DMS53 (cell line): ENCODE measurements at regions not wholly inside any gene's neighbourhood (a gene's known extent, or its start where the extent isn't known, plus 50 kb on each side); places are given as distances from the start of the nearest gene placed in this dataset.
"Not testable (repeated sequence)": the region's sequence is repeated elsewhere in the genome, so short reads cannot be mapped to it uniquely, and the experiment has no call there.

Experiments
- DNase-seq: peaks from one replicate; lab custom pipeline; 2025; lab: John Stamatoyannopoulos, UW

DNA sequence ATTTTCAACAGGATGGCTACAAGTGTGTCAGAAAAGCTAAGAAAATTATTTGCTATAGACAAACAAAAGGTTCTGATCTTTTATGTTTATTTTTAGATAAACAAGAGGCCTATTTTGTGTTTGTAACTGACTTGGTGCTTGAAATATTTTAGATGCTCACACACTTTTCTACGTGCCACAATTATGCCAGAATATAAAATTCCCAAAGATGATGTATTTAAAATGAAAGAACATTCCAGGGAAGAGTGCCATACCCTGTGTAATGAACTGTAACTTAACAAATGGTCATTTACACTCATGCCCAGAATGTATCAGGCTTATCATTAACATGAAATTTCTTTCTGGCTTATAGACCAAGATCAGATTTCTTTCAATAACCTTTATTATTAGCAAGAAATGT, 144.9 kb upstream of the MTPN start:
- no peak for DNase-seq

DNA sequence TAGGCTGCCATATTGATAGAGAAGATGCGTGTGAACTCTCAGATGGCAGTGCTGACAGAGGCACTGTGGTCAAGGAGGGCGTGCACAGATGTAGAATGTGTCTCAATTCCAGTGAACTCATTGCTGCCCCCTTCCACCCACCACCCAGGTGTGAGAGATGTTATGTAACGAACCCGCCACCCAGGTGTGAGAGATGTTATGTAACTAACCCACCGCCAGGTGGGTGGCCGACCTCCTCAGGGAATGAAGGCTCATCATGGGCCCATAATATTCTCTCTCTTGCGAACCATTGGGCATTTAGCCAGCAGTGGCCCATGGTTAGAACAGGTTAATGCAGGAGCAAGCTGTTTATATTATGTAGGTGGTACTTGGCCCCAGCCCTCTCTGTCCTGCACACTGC, 140.4 kb upstream of the MTPN start:
- DNase-seq = no peak

DNA sequence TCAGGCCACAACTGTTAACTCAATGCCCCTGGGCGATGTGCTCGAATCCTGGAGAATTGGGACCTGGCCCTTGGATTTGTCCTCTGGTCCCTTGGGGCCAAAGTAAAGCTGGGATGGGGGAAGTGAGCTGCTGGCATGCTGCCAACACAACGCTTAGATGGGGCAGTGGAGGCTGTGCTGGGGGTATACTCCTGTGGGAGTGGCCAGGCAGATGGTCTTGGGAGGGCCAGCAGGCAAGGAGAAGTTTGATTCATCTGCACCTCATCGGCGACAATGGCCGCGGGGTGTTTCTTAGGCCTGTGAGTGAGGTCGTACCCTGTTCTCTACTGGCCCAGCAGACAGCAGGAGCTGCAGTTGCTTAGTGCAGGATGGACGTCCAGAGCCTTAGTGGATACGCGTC, 139.0 kb upstream of the MTPN start:
- DNase-seq = no peak

DNA sequence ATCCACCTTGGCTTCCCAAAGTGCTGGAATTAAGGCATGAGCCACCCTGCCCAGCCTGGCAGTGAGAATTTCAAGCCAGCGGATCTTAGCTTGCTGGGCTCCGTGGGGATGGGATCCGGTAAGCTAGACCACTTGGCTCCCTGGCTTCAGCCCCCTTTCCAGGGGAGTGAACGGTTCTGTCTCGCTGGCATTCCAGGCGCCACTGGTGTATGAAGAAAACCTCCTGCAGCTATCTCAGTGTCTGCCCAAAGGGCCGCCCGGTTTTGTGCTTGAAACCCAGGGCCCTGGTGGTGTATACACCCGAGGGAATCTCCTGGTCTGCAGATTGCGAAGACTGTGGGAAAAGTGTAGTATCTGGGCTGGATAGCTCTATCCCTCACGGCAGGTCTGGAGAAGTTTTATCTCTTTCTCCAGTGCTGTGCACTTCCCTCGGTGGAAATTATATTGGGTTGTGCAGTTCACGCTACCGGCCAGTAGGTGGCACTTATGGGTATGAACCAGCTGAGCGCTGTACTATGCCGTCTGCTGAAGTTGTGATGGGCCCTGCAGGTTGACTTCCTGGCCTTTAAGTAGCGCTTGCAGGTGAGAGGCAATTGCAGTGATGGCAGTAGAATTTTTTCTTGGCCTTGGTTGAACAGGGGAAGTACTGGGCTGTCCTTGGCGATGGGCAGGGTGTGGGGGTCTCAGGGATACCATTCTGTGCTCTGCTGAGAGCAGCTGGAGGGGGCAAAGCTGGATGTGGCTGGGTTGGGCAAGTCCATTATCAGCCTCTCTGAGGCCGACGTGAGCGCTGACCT, 138.0 kb upstream of the MTPN start:
- peak; percentile 87 for DNase-seq

DNA sequence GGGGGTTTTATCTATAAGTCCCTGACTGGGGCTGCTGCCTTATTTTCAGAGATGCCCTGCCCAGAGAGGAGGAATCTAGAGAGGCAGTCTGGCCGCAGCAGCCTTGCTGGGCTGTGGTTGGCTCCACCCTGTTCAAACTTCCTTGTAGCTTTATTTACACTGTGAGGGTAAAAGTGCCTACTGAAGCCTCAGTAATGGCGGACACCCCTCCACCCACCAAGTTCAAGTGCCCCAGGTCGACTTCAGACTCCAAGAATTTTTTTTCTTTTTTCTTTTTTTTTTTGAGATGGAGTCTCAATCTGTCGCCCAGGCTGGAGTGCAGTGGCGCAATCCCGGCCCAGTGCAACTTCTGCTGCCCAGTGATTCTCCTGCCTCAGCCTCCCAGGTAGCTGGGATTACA, 137.3 kb upstream of the MTPN start:
- DNase-seq = peak; percentile 11

DNA sequence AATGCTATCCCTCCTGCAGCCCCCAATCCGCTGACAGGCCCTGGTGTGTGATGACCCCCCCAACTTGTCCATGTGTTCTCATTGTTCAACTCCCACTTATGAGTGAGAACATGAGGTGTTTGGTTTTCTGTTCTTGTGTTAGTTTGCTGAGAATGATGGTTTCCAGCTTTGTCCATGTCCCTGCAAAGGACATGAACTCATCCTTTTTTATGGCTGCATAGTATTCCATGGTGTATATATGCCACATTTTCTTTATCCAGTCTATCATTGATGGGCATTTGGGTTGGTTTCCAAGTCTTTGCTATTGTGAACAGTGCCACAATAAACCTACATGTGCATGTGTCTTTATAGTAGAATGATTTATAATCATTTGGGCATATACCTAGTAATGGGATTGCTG, 131.9 kb upstream of the MTPN start:
- not testable (repeated sequence) for DNase-seq

DNA sequence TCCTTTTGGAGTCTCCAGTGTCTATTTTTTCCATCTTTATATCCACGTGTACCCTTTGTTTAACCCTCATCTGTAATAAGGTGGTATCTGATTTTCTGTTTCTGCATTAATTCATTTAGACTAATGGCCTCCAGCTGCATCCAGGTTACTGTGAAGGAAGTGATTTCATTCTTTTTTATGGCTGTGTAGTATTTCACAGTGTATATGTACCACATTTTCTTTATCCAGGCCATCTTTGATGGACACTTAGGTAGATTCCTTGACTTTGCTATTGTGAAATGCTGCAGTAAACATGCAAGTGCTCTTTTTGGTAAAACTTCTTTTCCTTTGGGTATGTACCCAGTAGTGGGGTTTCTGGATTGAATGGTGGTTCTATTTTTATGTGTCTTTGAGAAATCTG, 128.0 kb upstream of the MTPN start:
- no peak for DNase-seq

DNA sequence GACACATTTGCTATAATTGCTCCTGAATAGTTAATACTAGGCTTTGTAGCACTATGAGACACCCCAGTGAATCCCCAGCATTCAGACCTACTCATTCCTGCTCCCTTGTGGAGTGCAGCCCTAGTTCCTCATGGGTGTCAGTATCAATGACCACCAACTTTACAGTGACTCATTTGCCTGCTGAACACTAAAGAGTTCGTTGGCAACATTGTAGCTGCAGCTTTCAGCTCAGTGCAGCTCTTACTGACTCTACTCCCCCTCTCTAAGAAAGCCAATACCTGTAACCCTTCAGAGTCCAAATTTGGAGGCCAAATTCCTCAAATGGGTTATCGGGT, 127.1 kb upstream of the MTPN start:
- DNase-seq = no peak

DNA sequence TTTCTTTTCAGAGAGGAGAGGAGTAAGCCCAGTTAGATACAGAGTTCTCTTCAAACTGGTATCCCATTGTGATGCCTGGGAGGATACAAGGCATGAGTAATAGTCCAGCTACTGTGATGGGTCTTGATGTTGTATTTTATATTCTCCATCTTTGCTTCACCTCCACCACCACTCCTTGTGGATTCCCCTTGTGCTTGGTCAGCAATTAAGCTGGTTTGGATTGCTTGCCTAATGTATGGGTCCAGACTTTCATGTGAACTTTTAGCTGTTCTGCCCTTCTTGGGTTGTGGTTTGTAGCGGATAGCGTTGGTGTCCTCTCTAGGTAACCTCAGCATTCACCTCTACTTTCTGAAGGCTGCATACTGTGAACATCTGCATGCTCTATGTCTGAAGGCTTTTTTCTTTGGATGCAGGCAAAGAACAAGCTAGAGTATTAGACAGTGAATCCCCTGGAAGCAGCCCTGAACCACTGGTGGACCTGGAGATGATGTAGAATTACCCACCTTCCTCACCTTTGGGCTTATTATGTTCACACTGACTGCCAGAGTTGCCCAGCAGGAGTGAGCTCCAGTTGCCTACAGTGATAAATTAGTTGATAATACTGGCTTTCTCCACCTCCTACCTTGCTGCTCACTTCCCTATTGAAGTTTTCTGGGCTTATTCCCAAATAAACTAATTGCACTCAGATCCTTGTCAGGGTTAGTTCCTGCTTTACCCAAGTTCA, 126.5 kb upstream of the MTPN start:
- DNase-seq = no peak

DNA sequence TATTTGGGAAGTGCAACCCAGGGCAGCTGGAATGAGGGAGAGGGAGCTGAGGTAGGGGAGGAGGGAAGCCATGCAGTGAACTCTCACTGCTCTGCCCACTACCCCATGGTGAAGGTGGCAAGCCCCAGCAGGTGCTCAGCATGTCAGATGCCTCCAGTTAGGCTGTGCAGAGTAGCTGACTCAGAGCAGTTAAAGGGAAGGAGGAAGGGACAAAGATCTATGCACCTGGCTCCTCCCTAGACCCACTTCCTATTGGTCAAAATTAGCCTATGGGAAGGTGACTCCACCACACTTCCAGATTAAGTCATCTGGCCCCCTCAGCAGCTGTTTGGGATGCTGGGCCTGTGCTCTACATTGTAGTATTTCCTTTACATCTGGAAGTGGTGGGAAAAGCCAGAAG, 125.7 kb upstream of the MTPN start:
- peak; percentile 53 for DNase-seq

DNA sequence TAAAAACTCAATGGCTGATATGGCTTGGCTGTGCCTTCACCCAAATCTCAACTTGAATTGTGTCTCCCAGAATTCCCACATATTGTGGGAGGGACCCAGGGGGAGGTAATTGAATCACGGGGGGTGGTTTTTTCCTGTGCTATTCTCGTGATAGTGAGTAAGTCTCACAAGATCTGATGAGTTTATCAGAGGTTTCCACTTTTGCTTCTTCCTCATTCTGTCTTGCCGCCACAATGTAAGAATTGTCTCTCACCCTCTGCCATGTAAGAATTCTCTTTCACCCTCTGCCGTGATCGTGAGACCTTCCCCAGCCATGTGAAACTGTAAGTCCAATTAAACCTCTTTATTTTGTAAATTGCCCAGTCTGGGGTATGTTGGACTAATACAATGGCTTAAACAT, 115.6 kb upstream of the MTPN start:
- DNase-seq = not testable (repeated sequence)

DNA sequence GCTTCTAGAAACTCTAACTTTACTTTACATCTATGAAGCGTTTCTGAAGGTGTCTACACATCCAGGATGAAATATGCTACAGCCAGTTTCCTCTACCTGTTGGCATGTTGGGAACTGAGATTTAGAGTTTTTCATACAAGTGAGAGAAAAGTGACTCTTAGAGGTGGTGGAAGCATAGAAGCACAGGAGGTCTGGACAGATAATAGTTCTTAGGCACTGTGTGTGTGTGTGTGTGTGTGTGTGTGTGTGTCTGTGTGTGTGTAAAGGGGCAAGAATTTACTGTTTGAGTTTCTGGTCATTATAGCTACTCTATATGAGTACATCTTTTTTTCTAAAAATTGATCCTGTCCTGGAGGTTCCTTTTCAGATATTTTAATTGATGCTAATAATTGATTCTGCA, 110.7 kb upstream of the MTPN start:
- no peak for DNase-seq

DNA sequence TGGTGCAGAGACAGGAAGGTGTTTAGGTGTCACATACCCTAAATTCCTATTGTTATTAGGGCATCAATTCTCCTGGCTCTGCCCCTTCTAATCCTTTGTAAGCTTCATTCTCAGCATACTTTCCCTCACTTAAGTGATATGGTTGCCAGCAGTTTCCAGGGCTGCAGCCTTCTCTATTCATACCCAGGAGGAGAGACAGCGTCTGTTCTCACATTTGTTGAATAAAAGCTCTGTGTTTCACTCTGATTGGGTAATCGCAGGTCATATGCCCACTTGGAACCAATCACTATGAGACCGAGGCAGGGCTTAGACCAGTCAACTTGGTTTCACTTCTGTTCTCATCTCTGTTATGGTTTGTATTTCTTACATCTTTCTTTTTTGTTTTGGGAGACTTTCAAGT, 109.6 kb upstream of the MTPN start:
- peak; percentile 94 for DNase-seq

DNA sequence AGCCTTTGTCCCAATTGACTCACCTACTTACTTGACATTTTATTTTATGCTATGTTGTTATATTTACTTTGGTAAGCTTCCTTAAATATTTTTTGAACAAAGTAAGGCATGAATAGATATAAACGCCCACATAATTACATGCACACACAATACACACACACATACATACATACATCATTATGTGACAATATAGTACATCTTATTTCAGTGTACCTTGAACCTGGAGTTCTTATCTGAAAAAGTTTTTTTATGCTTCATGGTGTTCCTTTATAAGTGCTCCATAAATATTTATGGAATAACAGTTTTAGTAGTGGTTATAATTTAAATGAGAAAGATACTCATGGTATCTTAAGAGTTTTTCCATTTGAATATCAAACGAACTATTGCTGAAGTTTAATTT, 102.8 kb upstream of the MTPN start:
- no peak for DNase-seq

DNA sequence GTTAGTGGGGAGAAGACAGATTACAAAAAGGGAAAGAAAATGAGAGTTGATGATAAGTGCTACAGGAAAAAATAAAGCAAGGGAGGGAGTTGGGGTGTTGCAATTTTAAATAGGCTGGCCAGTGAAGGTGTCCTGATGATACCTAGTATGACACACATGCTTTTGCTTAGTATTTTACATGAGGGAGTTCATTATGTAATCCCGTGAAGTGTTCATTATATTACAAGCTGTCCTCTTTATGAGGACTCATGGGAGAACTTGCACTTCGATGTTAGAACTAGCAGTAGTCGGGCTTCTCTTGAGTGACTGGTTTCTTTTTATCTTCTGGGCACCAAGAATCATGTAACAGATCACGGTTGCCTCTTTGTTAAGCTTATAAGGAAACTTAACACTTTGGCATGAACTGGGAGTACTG, 102.3 kb upstream of the MTPN start:
- no peak for DNase-seq

DNA sequence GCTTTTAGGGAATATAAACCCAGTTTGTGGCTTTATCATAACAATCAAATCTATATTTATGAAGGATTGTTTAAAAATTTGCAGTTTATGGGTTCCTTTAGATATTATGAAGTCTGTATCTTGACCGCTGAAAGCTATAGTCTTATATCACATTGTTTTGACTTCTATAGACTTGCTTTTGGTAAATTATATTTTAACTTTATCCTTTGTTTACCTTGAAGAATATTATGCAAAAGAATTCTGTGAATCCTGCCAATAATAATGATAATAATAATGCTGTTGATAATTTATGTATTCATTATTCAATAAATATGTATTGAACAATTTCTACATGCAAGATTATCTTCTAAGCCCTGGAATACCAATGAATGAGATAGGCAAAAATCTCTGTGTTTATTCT, 101.9 kb upstream of the MTPN start:
- no peak for DNase-seq

DNA sequence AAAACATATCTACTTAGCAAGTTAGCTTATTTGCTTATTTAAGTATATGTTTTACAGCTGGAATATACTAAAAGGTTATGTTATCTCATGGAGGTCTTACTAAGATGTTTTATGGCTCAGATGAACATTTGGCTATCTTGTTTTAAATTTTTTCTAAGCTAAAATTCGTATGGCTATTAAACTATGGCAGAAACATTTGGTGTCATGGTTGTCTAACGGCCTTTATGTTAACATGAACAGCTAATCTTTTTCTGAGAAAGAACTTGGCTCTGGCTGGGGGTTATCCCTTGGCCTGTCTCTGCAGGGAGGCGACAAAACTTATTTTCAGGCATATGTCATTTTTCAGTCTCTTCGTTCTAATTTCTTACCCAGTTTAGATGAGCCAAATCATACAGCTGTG, 101.5 kb upstream of the MTPN start:
- DNase-seq = no peak

DNA sequence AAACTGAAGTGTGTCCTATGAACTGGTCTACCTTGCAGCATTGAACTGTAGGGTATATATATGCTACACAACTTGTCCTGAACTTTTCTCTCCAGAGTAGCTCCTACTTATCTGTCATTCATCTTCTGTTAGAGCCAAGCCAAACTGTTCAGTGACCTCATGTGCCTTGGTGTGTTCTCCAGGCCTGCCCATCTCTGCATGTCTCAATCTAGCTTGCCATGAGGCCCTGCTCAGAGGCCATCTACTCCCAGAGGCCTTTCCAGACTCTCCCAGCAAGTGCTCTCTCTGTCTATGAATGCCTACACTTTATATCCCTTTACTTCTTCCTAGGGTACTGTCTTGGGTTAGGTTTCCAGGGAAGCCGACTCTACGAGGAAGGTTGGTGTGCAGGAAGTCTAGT, 99.8 kb upstream of the MTPN start:
- no peak for DNase-seq

DNA sequence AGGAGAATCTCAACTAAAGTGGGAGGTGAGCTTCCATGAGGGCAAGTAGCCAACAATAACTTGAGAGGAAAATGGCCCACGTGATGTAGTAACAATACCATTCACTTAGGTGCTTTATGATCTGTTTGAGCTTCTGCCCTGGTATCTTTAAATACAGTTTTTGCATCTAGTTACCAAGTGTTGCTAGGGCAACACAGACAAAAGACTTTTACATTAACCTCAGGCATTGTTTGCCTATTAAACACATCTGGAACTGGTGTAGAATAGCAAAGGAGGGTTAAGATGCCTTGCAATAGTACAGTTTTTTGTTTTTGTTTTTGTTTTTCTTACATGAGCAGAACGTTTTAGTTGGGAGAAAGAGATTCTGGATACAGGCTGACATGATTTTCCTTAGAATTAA, 97.7 kb upstream of the MTPN start:
- peak; percentile 59 for DNase-seq

DNA sequence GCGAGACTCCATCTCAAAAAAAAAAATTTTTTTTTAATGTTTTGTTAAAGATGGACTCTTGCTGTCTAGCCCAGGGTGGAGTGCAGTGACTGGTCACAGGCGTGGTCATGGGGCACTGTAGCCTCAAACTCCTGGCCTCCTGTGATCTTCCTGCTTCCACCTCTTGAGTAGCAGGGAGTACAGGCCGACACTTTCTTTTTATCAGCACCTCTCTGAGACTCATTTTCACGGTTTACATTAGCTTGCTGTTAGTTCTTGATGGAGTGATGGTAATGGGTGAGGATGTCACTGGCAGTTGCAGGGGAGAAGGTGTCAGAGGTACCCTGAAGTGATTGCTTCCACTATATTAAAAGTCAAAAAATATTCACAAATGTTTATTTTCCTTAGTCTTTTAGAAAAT, 95.3 kb upstream of the MTPN start:
- no peak for DNase-seq

DNA sequence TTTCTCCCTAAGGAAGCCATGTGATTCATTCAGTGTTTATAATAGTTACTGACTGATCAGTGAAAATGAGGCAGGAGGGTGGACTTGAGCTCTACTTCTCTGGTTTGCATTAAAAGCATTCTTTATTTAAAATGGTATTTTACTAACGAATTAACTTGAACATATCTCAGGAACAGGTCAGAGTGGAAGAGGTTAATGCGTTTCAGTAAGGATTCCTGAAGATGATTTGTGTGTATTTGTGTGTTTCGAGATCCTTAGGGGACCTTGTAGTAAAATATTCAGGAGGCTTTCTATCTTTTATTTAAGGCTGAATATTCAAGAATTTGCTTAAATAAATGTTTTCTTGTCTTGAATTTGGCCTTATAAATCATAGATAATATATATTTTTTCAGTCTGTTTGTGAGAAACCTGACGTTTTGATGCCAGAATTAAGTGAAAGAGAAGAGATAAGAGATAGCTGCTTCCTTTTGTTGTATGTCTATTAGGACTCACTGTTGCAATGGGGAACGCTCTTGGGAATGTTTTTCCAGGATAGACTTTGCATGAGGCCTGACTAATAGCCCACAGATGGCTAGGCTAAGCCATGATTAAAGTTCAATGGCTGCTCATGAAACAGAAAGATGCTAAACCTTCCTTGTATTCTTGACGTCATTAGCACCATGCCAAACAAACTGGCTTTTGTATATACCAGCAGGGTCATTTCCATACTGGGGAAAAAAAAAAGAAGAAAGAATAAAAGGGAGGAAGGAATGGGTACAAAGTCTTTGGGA, 93.8 kb upstream of the MTPN start:
- DNase-seq = no peak

DNA sequence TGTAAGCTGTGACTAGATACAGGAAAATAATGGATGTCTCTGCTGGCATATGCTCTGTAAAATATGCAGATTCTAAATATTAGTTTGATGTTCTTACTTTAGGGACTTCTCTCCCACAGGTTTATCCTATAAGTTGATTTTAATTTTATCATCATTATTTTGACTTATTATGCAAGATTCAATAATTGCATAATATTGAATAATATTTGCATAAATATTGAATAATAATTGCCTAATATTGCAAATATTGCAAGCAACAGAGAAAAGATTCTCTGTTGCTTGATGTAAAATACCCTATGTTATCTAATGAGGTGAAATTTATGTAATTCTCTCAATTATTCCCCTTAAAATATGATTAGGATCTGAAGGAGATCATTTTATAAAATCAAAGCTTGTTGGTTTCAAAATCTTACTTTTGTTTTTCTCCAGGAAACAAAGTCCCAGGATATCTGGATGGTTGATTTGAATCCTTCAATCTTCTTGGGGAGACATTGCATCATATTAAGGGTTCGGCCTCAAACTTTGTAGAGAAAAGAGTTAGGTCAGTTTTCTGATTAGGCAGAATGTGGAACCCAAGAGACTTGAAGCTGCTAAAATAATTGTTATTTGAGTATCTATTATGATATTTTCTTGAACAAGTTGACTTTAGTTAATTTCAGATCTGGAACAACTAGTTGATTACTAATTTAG, 92.8 kb upstream of the MTPN start:
- no peak for DNase-seq

DNA sequence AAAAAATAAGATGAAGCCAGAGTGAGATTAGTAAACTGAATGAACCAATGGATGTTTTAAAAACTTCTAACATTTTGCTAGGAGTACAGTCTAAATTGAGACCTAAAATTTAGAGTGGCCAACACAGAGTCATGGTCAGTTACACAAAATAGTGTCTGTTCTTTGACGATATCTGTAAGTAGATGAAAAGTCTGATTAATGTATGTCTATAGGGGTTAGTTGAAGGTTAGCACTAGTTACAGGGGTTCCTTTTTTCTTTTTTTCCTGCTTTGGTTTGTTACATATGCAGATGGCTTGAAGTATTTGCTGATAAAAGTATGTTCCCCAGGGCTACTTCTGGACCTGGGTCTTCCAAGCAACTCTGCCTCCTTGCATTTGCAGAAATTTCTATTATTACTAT, 90.1 kb upstream of the MTPN start:
- DNase-seq = no peak
